HG03097 (cell line): ENCODE measurements at regions not wholly inside any gene's neighbourhood (a gene's known extent, or its start where the extent isn't known, plus 50 kb on each side); places are given as distances from the start of the nearest gene placed in this dataset.
"Not testable (repeated sequence)": the region's sequence is repeated elsewhere in the genome, so short reads cannot be mapped to it uniquely, and the experiment has no call there.

Source experiments
- ATAC-seq: cut with Tn5 transposase; IDR thresholded peaks from one replicate; pipeline ENCODE4 v1.9.1; 2021; ENCODE audit not compliant: unreplicated experiment, low FRiP score

DNA sequence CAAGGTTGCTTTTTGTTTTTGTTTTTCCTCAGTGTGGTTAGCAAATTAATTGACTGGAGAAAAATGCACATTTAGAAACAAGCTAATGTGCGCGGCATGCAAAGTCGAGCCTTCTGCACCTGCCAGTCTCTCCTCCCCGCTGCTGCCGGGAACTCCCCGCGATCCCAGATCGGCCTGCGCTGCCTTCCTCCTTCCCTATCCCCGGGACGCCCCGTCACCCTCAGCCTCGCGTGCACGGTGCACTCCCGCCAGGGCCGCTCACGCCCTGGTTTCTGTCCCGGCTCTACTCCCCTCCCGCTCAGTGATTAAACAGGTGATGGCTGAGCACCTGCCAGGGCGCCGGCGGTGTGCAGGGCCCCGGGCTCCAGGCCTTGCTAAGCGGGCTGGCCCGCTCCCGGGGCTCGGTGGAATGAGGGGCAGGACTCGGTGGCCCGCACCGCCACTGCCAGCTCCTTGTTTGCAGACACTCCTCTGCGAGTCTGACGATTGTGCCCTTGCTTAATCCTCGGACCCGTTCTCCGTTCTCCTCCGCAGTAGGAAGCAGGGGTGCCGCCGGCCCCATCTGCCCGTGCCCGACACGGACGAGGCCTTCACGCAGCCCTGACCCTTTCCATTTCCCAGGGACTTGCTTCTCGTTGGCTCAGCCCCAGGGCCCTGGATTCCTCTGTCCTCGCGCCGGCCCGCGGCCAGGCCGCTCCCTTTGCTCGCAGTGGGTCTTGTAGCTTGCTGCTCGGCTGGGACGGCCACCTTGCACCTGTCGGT is 143.4 kb downstream of the TRIML1 start:
- no peak for ATAC-seq

DNA sequence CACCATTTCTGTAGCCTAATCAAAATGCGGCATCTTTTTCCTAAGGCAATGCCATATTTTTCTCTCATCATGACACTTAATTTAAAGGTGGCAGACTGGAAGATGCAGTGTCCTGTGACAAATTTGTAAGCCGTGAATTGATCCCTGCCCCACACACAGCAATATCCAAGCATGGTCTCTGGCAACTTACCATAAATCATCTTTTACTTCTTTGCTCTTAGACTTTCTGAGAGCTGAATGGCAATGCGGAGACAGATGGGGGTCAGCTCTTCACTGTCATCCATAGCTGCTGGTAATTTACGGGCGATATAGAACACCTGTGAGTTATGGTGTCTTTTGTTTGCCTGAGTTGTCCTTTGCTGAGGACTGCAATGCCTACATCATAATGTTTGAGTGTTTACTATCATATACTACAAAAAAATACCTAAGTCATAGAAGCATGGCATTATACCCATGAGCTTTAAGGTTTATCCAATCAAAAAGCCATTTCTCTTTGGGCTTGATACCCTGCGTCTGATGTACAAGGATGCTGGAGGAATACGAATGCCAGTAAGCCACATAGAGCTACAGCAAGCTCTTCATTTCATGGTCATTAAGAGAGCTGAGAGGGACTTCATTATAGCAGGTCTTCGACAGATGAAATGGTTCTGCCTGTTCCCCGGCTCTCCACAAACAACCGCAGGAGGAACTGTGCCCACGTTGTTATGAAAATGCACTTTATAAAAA is 148.1 kb downstream of the TRIML1 start:
- ATAC-seq = no peak

DNA sequence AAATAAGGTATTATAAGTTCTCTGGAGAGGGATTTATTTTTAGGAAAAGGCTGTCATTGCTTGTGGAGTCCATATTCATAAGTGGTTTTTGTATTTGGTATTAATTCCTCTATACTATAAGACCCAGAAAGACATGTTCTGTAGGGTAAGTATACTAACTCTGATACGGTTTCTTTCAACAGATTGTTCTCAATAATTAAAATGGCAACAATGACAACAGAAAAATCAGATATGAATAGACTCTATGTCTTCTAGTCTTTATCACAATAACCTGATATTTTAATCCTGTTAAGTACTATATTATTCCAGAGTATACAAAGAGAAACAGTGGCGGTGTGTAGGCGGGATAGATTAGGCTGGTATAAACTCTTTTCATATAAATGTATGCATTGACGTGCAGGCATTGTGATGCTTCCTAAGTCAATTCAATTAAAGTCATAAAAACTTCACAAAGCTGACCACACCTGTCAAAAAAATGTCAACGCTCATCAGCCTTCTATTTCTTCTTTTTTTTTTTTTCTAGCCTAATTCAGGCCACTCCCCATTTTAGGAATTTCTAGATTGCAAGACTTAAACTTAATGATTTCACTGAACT is 150.4 kb downstream of the TRIML1 start:
- ATAC-seq = no peak

DNA sequence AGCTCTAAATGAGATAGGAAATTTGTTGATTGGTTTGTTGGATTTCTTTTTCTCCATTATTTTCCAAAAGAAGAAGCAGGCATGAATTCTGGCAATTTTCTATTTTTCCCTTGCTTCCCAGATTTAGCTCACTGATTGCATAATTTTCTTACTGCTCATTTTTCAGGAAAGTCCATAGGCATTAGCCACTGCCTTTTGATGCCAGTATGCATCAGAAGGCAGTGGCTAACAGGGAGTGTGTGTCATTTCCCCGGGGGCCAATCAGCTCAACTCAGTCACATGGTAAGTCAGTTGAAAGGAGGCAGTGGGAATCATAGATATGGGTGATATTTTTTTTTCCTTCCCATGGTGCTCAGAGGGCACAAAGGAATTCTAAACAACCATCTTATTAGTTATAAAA is 156.7 kb downstream of the TRIML1 start:
- no peak for ATAC-seq

DNA sequence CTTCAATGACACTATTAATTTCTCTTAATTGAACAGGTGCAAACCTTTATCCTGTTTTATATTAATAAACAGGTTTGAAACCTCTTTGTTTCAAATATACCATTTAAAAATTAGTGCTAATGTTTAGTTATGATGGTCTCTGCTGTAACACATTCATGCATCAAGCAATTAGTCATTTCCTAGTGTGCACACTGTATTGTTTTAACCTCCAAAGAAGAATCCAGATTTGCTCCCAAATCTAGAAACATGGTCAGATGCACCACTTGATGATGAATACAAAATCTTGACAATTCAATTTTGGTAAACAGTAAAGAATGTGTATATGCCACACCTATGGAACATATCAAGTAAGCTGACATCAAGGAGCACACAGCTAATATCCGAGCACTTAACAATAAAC is 157.1 kb downstream of the TRIML1 start:
- no peak for ATAC-seq

DNA sequence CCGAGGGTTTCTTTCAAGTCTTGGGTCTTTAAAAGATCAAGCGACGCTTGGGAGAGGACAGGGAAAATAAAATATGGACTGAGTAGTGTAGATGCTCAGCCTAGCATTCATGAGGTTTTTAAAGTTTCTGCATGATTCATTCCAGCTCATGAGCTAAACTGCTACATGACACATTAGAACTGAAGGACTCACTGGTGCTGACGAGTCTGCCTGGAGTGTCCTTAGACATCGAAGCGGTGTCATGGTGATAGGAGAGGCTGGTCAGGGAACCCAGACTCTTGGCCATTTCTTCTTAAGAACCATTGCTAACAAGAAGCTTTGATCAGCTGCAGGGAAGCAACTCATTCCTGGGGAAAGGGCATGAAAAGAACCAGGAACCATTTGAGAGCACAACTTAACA is 158.6 kb downstream of the TRIML1 start:
- ATAC-seq = no peak

DNA sequence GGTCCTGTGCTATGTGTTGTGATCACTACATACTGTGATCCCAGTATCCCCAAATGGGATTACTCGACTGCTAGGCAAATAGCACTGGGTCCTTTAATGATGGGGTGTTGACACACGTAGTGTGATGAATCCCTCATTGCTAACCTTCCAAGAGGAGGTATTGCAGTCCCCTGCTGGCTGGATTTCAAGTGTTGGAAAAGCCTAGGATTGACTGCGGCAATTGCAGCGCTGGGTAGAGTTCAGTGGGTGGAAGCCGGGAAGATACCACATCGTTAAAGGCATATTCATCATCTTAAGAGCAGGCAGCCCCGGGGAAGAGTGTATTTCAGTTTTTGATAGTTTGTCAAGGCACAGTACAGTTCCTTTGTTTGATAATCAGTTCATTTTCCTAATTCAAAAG is 159.9 kb downstream of the TRIML1 start:
- ATAC-seq = no peak

DNA sequence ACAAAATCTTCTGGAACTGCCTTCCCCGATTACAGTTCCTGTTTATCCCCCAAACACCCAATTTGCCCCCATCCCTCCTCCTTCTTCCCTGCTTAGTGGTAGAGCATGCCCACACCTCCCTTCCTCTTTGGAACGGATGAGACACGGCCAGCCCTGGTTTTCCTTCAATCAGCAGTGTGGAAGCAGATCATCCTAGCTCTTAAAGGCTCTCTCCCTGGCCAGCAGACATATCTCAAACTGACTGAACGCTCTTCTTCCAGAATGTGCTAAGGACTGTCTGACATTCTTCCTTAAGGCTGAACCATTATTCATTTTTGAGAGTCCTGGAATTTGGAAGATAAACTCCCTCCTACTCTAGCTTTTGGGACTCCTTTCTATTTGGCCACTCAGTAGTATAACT is 161.1 kb downstream of the TRIML1 start:
- no peak for ATAC-seq

DNA sequence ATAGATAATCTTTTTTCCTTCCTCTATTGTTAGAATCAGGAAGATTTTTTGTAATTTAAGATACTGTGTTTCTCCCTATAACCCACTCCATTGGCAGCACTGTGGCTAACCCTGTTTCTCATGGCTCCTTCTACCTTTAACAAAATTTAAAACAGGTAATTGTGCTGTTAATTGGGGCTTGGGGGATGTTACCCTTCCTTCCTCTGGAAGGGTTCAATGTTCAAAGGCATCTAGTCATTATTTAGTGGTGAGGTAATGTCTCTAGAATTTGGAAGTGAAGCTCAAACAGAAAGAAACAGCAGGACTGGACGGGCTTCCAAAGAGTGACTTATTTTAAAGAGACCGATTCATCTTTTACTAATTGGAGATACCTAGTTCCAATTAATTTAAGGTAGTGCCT is 166.4 kb downstream of the TRIML1 start:
- ATAC-seq = no peak

DNA sequence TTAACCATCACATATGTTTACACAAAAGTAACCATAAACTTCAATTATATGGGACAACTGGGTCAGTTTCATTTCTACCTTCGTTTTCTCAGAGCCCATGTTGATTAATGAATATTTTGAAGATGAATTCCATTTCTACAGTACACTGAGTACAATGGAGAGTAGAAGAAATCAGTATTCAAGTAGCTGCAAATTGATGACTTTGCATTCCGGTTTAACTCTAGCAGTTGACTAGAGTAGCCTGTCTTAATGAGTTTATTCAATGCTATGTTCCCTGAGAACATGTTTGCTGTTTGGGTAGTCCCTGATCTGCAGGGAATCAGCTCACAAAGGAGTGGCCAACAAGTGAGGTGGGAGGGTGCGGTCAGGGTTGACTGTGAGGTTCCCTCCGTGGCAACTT is 168.3 kb downstream of the TRIML1 start:
- no peak for ATAC-seq

DNA sequence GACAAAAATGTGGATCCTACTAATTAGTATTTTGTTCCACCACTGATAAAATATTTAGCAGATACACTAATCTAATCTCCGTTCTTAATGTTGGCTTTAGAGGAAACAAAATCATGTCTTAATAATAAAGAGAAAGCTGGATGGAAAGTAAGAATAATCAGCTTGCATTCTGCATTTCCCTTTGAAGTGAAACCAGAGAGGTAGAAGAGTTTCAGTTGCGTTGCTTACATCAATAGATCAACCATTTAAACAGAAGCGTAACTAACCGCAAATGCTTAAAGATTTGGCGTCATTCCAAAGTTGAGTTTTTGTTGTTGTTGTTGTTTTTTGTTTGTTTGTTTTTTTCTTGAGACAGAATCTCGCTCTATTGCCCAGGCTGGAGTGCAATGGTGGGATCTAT is 168.9 kb downstream of the TRIML1 start:
- ATAC-seq = no peak

DNA sequence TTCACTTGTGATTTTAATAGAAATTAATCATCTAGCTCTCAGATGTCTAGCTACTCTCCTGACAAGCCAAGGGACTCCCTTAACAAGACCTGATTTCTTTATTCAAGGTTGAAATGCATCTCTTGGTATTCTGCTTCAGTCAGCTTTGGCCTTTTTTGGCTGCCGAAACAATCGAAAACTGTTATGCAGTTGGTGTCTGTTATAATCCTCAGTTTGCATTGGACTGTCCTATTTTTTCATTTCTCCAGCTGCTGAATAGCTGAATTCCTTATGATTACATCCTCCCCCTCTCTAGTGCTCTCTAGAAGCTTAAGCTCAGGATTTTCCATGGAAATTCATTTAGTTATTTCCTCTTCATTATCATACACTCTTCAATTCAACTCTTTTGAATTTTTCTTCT is 177.2 kb downstream of the TRIML1 start:
- ATAC-seq = no peak

DNA sequence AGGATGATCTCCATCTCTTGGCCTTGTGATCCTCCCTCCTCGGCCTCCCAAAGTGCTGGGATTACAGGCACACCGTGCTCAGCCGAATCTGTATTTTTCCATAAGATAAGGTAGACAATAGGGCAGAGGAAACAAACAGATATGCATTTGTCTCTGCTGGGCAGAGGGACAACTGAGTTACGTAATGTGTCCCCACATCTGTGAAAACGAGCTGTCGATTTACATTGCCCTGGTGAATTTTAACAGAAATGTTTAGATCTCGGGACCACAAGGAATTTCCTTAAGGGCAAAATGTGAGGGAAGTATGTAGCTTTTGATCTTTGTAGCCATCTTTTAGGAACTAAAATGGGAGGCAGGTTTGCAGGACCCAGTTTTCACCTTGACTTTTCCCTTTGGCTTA is 189.7 kb downstream of the TRIML1 start:
- no peak for ATAC-seq

DNA sequence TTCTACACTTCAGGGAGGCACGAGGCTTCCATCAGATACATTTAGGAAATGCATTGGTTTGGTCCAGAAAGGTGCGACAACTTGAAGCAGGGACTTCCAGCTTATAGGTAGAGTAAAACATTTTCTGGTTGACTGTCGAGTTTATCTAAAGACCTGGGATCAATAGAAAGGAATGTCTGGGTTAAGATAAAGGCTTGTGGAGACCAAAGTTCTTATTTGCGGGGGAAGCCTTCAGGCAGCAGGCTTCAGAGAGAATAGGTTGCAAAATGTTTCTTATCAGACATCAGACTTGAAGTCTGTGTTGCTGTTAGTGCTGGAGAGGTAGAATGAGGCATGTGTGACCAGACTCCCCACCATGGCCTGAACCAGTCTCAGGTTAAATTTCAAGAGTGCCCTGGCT is 190.3 kb downstream of the TRIML1 start:
- ATAC-seq = no peak

DNA sequence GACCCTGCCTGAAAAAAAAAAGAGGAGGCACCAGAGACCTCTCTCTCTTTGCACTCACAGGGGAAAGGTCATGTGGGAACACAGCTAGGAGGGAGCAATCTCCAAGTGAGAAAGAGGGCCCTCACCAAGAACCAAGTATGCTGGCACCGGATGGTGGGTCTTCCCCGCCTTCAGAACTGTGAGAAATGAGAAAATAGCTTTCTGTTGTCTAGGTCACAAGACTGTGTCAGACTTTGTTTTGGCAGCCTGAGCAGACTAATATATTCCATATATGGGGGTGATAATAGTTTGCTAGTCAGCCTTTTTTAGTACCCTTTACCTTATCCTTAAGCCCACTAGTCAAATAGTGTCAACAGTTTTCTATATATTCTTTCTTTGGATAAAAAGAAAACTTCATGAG is 193.0 kb downstream of the TRIML1 start:
- ATAC-seq = no peak

DNA sequence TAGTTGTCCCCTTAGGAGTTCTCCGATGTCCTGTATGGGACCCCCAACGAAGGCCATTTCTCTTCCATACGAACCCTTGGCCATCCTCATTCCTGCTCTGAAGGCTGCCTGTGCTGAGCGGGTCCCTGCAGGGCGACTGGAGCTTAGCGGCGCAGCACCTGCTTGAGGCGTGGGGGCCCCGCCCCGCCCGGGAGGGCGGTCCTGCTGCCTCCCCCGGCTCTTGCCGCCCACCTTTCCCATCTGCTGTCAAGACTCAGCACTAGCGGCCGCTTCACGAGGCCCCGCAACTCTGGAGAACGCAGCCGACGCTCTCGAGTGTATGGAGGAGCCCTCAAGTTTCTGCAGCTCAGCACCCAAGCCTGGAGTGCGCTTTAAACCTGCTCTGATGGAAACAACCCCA is 197.7 kb downstream of the TRIML1 start:
- ATAC-seq = no peak

DNA sequence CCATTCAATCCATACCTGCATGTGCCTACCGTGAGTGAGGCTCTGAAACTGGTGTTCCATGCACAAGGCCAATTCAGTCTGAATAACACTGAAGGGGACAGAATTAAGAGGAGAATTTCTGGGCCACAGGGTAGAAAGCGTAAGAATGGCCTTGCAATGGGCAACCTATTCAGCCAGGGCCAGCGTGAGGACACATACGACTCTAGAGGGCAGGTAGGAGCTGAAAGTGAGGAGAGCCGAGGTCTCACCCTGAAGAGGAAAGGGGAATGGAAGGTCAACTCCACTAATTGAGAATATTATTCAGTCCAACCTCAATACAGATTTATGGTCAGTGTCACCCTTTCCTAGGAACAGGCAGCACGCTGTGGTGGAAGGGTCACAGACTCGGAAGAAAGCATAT is 202.2 kb downstream of the TRIML1 start:
- no peak for ATAC-seq

DNA sequence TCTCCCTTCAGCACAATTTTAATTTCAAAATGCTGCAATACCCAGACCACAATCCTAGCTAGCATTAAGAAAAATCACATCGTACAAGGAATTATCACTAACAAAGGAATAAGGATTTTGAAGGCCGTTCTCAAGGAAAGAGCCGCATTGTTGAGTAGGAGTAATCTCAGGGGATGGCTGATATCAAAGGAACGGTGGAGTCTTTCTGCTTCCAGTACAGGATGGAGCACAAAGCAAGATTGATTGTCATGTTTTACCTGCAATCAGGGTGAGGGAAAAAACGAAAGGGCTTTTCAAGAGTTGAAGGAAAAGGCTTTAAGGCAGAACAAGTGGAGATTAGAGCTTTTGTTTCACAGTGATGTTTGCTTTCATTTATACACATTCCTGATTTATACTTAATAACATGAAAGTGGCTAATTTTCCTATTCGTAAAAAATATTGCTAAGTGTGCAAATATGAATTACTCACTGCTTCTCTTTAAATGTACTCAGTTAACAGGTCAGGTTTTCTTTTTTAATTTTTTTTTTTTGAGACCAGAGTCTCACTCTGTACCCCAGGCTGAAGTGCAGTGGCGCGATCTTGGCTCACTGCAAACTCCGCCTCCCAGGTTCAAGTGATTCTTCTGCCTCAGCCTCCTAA is 207.0 kb downstream of the TRIML1 start:
- no peak for ATAC-seq

DNA sequence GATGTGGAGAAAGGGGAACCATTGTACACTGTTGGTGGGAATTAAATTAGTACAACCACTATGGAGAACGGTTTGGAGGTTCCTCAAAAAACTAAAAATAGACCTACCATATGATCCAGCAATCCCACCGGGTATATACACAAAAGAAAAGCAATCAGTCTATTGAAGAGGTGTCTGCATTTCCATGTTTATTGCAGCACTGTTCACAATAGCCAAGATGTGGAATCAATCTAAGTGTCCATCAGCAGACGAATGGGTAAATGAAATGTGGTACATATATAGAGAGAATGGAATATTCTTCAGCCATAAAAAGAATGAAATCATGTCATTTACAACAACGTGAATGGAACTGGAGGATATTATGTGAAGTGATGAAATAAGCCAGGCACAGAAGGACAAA is 208.1 kb downstream of the TRIML1 start:
- ATAC-seq = no peak

DNA sequence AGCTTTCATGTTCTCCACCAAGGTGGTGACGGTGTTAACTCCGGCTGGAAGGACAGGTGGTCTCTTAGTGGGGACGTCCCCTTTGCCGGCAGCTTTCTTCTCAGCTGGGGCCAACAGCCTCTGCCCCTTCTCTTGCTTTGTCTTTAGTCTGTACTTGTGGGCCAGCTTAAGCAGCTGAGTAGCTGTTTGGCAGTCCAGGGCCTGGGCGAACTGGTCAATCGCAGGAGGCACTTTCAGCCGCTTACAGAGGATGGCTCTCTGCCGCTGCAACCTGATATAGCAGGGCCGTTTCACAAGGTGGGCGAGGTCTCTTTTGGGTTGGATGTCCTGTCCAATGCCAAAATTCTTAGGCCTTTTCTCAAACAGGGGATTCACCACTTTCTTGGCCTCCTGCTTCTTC is 210.3 kb downstream of the TRIML1 start:
- ATAC-seq = not testable (repeated sequence)

DNA sequence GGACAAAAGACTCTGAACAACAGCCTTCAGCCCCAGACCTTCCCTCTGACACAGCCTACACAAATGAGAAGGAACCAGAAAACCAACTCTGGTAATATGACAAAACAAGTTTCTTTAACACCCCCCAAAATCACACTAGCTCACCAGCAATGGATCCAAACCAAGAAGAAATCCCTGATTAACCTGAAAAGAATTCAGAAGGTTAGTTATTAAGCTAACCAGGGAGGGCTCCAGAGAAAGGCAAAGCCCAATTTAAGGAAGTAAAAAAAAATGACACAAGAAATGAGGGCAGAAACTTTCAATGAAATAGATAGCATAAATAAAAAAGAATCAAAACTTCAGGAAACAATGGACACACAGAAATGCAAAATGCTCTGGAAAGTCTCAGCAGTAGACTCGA is 224.0 kb downstream of the TRIML1 start:
- no peak for ATAC-seq

DNA sequence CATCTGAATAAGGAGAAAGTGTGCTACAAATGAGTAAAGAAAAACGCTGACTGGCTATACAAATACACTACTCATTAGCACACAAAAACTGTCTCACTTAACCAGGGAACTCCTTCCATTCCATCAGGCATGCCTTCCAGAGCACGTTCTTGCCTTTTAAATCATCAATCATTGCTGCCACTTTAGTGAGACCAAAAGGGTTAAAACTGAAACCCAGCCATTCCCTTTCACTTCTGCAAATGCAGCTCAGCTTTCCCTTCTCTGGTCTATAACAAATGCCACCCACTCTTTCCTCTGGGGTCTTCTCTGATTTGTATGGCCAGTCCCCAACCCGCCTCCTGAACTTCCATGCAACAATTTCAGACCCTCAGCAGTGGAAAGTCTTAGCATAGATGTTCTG is 231.5 kb downstream of the TRIML1 start:
- no peak for ATAC-seq
